GM12872 (cell line): ENCODE measurements at regions not wholly inside any gene's neighbourhood (a gene's known extent, or its start where the extent isn't known, plus 50 kb on each side); places are given as distances from the start of the nearest gene placed in this dataset.
A peak's percentile ranks its signal among the peaks of the same experiment; 100 is the strongest.

Experiments used
- TF ChIP-seq, protein P1 (sequence below): IDR thresholded peaks from 3 replicates; pipeline ENCODE4 v1.5.1; 2011; ENCODE audit warnings: low read depth, mild to moderate bottlenecking, low read length, moderate library complexity; ENCODE audit not compliant: insufficient read depth

DNA sequence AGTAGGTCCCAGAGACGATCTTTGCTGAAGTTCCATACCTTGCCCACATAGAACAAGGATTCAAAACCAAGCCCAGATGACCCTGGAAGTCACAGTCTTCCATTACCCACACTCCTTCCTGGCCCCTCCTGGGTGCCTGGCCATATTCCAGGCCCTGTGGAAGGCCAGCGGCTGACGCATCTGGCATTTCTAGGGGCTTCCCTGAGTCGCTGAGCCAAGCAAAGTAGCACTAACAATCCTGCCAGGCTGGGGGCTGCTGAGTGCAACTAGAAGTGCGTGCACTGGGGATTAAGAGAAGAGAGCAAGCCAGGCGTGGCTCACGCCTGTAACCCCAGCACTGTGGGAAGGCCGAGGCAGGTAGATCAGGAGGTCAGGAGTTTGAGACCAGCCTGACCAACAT lies 175.2 kb upstream of the CPEB2 start:
- TF ChIP-seq, protein P1, sequence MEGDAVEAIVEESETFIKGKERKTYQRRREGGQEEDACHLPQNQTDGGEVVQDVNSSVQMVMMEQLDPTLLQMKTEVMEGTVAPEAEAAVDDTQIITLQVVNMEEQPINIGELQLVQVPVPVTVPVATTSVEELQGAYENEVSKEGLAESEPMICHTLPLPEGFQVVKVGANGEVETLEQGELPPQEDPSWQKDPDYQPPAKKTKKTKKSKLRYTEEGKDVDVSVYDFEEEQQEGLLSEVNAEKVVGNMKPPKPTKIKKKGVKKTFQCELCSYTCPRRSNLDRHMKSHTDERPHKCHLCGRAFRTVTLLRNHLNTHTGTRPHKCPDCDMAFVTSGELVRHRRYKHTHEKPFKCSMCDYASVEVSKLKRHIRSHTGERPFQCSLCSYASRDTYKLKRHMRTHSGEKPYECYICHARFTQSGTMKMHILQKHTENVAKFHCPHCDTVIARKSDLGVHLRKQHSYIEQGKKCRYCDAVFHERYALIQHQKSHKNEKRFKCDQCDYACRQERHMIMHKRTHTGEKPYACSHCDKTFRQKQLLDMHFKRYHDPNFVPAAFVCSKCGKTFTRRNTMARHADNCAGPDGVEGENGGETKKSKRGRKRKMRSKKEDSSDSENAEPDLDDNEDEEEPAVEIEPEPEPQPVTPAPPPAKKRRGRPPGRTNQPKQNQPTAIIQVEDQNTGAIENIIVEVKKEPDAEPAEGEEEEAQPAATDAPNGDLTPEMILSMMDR, result no peak

DNA sequence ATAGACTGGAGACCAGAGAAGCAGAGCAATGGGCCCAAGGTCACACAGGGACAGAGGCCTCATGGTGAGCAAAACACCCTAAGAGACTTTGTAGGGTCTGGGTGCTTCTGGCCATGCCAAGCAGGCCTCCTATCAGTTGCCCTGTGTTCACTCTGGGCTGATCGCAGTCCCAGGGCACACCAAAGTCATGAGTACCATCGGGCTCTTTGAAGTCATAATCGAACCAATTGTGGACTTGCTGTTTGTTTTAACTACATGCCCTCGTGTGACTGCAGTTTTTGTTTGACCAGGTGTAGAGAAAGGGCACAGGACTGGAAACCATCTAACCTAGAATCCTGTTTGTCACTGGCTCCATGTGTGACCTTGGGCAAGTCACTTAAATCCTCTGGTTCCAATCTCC lies 172.5 kb upstream of the CPEB2 start:
- TF ChIP-seq, protein P1, result no peak

DNA sequence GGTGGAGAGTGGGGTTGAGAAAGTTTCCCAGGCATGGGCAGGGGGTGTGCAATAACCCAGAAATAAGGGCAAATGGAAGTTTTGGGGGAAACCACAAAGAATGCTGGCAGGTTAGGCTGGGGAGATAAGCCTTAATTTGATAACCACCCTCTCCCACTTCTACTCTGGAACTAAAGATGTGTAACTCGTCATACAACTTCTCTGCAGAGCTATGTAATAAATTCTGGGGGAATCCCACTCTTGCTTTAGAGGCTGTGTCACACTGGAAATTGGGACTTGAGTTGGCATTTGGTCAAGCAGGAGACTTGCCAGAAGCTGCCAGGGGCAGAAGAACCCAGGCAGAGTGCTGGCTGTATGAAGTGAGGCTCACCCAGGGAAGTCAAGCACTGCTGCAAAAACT lies 170.9 kb upstream of the CPEB2 start:
- TF ChIP-seq, protein P1, result no peak

DNA sequence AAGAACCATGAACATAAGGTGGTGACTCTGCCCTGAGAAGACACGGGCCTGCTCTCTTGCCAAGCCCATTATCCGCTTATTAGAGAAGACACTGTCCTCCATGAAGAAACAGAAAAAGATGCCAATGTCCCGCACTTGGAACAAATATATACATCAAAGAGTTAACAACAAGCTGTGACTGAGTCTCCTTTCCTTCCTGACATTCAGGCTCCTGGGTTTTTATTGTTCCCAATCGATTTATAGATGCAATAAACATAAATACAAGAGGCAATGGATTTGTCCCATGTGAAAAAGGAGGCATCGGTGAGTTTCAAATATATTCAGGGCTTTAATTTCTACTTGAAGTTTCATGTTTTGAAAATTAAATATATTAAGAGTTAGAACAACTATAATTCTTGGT lies 169.2 kb upstream of the CPEB2 start:
- TF ChIP-seq, protein P1, result no peak

DNA sequence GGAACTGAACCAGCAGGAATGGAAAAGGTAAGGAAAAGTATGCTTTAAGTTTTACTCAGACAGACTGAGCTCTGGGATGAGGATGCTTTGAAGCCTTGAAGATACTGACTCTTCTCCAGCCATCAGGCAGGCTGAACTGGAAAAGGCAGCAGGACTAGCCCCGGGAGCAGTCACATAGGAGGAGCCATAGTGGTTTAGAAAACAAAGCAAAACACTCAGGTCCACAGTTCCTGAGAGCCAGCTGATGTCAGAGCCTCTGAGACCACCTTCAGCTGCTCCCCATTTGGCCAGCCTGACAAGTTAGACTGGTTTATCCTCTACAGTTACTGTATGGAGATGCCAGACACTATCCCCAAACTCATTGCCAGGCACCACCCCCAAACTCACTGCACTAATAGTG lies 167.9 kb upstream of the CPEB2 start:
- TF ChIP-seq, protein P1, result no peak

DNA sequence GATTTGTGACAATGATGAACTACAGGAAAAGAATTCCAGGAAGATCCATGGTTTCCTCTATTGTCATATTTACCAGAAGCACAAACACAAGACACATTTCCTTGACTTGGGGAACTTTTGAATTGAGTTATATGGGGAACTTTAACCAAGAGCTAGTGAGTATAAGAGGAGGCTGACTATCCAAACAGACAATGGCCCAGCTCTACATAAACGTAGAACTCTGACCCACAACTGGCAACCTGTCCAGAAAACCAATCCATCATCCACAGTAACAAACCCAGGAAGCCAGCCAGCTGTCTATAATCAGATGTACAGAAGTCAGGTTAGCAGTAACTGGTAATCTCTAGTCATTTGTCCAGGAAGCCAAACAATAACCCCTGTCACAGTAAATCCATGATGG lies 167.0 kb upstream of the CPEB2 start:
- TF ChIP-seq, protein P1, result no peak

DNA sequence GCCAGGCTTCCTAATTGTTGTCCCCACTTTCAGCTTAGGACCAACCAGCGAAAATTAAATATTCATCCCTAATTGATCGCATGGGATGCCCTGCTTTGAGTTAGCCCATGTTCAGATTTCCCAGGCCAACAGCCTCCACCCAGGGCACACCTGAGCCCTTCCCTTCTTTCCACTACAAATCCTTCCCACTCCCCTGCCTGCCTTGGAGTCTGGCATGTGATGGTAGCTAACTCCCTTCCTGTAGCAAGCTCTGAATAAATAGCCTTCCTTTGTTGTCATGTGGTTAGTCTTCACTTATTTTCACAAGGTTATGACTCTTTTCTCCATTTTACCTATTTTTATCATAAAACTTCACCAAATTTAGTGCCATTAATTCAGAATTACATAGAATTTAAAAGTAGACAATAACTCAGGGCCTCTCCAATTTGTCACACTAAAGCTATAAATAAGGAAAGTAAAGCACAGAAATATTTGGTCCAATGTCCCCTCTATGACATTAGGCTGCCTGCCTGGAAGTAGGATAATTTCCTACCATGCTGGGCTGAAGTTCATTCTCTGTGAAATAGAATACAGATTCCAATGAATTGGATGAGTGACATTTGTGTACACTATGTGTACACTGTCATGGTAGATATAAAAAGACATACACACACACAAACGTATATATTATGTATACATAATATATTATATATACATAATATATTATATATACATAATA lies 166.4 kb upstream of the CPEB2 start:
- TF ChIP-seq, protein P1, result no peak

DNA sequence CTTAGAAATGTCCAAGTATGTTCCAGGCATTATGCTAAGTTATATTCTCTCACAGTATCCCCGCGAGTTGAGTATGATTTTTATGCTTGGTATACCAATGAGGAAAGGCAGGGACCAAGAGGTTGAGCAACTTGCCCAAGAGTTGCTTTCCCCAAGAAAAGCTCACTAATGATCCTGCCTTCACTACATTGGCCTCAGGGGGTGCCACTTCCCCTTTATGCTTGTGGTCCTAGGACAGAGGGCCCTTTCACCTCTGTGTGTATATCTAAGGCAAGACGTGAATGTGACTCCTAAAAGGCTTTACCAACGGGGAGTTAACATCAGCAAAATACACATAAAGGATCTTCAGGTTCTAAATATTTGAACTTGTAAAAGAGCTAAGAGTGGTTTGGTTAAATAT lies 164.4 kb upstream of the CPEB2 start:
- TF ChIP-seq, protein P1, result peak; percentile 33; the same call in 1 of the 3 replicates
